ENCODE measurements at regions not wholly inside any gene's neighbourhood (a gene's known extent, or its start where the extent isn't known, plus 50 kb on each side); places are given as distances from the start of the nearest gene placed in this dataset.
"Not testable (repeated sequence)": the region's sequence is repeated elsewhere in the genome, so short reads cannot be mapped to it uniquely, and the experiment has no call there.

DNA sequence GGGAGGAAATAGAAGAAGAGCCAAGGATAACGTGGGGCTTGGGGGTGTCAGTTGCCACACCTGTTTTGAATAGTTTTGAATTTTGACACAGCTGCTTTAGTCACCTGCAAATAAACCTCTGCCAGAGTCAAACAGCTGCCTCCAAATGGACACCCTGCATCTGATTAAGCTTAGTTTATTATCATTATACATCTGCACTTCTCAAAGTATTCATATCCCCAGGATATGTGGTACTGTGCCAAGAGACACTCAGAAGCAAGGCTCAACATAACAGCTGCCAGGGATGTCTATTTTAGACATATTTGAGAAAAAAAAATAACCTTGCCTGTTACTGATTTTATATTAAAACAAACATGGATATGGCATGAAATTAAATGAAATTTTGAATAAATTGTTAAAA lies 122.5 kb upstream of the WDR75 start:
- no peak for DNase-seq

- not testable (repeated sequence) for DNase-seq
These were observed 121.8 kb upstream of the WDR75 start for GRCh38 chr2:189319424-189319823.

DNA sequence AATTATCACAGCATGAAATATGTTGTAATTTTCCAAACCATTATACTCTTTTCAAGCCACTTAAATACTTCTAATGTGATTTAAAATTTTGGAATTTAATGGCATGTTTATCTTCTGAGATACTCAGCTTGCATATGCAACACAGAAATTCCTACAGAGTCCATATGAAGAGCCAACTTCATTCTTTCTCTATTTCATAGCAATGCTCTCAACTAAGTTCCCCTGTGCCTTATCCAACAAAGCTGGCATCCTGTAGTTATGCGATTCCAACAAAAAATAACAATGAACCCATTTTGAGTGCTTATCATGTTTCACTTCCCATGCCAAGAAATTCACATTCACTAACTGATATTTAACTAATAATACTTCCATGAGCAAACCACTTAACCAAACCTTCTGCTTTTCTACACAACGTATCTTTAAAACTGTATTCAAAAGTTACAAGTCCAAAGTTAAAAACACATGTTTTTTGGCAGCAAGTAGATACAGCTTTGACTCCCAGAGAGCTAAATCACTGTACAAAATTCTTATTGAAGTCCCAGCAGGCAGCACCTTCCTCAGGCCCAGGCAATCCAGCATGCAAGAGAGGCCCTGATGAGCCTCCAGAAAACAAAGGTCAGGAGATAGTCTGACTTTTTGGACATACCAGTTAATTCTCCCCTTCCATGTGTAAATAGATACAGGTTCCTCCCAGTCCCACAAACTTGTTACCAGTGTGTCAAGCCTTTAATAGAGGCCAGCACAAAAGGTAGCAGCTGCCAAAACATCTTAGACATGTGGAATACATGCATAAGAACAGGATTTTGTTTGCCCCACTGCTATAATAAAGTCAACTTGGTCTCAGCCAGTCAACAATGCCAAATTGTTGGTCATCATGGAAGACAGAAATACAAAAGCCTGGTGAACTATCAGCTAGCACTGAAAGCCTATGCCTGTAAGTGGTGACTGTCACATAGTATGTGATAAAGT lies 113.1 kb upstream of the WDR75 start:
- DNase-seq: no peak

- DNase-seq: no peak
These were observed 112.4 kb upstream of the WDR75 start for GRCh38 chr2:189328848-189329245.

- no peak for DNase-seq
These were observed 104.8 kb upstream of the WDR75 start for GRCh38 chr2:189336276-189336975.

- DNase-seq: no peak
These were observed 103.6 kb upstream of the WDR75 start for GRCh38 chr2:189337656-189338055.

GRCh38 chr2:189338115-189338514 lies 103.2 kb upstream of the WDR75 start:
- DNase-seq: no peak

DNA sequence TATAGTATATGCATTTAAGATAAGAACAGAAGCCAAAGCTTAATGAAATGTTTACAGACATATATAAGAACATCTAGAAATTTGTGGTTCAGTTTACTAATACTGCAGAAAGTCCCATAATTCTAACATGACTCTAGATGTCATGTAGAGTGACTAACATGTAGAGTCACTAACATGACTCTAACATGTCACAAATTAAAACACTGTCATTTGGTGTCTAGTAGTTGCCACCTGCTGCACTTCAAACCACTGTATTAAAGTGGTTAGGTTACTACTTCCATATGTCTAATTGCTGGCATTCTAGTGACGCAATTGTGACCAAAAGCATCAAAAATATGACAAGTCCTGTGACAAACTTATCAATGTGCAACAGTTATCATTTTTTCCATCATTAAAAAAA lies 100.2 kb upstream of the WDR75 start:
- DNase-seq: no peak

DNA sequence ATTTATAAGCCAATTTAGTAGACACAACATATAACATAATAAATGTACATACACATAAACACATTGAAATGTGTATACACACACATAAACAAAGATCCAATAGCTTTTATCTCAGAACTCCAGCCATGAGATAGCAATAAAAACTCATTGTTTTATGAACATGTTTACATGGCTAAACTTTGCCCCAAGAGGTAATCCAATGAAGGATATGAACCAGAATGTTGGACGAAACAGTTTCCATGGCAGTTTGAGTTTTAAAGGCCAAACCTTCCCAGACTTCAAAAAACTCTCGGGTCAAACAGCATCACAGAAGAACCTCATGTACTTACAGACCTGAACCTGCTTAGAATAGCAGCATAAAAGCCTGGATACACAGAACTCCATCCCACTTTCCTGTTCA lies 97.2 kb upstream of the WDR75 start:
- DNase-seq: no peak

DNA sequence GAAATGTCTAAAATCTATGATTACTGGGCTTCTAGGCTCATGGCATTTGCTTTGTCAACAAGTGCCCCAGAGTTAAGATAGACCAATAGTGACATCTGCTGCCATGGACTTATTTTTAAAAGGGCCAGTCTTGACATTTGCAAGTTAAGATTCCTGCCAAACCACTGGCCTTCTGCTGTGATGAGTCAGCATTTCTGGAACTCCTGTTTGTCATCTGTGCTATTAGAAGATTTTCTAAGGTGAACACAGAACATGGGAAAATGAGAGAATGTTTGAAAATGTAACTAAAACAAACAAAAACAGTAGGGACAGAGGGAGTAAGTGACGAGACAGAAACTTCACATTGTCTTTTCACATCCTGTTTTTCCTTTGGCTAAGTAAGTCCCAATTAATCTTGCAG lies 93.7 kb upstream of the WDR75 start:
- peak; percentile 15 for DNase-seq

GRCh38 chr2:189348369-189348768 lies 92.9 kb upstream of the WDR75 start:
- DNase-seq: no peak

GRCh38 chr2:189350540-189351209 lies 90.6 kb upstream of the WDR75 start:
- no peak for DNase-seq

DNA sequence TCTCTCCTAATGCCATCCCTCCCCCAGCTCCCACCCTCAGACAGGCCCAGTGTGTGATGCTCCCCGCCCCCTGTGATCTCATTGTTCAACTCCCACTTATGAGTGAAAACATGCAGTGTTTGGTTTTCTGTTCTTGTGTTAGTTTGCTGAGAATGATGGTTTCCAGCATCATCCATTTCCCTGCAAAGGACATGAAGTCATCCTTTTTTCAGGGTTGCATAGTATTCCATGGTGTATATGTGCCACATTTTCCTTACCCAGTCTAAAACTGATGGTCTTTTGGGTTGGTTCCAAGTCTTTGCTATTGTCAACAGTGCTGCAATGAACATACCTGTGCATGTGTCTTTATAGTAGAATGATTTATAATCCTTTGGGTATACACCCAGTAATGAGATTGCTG lies 89.3 kb upstream of the WDR75 start:
- DNase-seq: not testable (repeated sequence)

DNA sequence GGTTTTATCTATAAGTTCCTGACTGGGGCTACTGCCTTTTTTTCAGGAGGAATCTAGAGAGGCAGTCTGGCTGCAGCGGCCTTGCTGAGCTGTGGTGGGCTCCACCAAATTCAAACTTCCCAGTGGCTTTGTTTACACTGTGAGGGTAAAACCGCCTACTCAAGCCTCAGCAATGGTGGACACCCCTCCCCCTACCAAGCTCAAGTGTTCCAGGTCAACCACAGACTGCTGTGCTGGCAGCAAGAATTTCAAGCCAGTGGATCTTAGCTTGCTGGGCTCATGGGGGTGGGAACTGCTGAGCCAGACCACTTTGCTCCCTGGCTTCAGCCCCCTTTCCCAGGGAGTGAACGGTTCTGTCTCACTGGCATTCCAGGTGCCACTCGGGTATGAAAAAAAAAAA lies 83.9 kb upstream of the WDR75 start:
- not testable (repeated sequence) for DNase-seq

- DNase-seq: no peak
These were observed 80.4 kb upstream of the WDR75 start for GRCh38 chr2:189360861-189361260.

DNA sequence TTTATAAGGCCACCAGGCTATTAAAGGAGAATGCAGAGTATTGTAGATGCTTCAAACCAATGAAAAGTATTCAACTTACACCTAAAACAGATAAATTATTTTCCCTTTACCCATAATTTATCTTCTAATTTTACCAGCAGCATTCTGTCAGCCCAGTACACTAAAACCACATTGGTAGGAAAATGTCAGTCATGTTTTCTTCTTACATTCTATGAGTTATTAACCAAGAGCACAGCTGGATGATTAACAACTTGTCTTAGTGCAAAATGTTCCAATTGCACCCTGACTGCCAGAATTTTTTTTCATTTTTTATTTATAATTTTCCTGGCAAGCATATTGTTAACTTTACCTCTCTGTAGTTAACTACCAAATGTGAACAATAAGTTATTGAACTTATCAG lies 79.0 kb upstream of the WDR75 start:
- DNase-seq: no peak

GRCh38 chr2:189363559-189363958 lies 77.7 kb upstream of the WDR75 start:
- DNase-seq: no peak

- no peak for DNase-seq
These were observed 76.7 kb upstream of the WDR75 start for GRCh38 chr2:189364607-189365006.

GRCh38 chr2:189366349-189366748 lies 74.9 kb upstream of the WDR75 start:
- no peak for DNase-seq

GRCh38 chr2:189367343-189367742 lies 73.9 kb upstream of the WDR75 start:
- DNase-seq: no peak

DNA sequence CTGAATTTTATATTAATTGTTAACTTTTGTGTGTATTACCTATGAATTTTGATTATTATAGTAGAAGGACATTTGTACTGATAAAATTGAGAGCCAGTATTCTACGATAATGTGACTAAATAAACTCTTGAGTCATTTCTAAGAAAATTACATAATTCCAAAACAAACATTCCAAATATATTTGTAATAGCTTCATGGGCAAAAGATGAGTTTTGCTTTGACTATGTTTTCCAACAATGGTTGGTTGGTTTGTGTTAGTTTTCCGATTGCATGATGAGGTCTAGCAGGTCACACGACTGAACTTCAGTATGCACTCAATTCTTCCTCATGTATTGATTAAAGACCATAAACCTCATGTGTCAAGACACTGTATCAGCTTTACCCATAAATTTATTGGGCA lies 71.7 kb upstream of the WDR75 start:
- DNase-seq: no peak

- no peak for DNase-seq
These were observed 70.6 kb upstream of the WDR75 start for GRCh38 chr2:189370719-189371118.

GRCh38 chr2:189372688-189373257 lies 68.5 kb upstream of the WDR75 start:
- no peak for DNase-seq

Data from NCI-H69 (cell line).